Nephron progenitor cell (in vitro differentiated cells): ENCODE measurements at regions not wholly inside any gene's neighbourhood (a gene's known extent, or its start where the extent isn't known, plus 50 kb on each side); places are given as distances from the start of the nearest gene placed in this dataset.

ENCODE experiments used
- DNase-seq: peaks from one replicate; pipeline ENCODE4 v3.0.0; 2021
- H3K27ac Mint-ChIP-seq: 2 replicates; pipeline ENCODE4 v1.8.0; 2021; ENCODE audit warnings: mild to moderate bottlenecking, moderate library complexity, mixed read lengths
- H3K27me3 Mint-ChIP-seq: 2 replicates; pipeline ENCODE4 v1.8.0; 2021; ENCODE audit warnings: mild to moderate bottlenecking, low read depth, mixed read lengths; ENCODE audit not compliant: poor library complexity
- H3K36me3 Mint-ChIP-seq: 2 replicates; pipeline ENCODE4 v1.8.0; 2021; ENCODE audit warnings: low read depth, mixed read lengths
- H3K4me1 Mint-ChIP-seq: 2 replicates; pipeline ENCODE4 v1.8.0; 2021; ENCODE audit warnings: mixed read lengths
- H3K4me3 Mint-ChIP-seq: 2 replicates; pipeline ENCODE4 v1.8.0; 2021; ENCODE audit warnings: mild to moderate bottlenecking, moderate library complexity, mixed read lengths
- H3K9me3 Mint-ChIP-seq: 2 replicates; pipeline ENCODE4 v1.8.0; 2021; ENCODE audit warnings: mild to moderate bottlenecking, moderate library complexity, mixed read lengths
- TF ChIP-seq, protein P1 (sequence below): fragments of 200-600 bp; sonication (generic); IDR thresholded peaks from 2 replicates; pipeline ENCODE4 v1.5.0; 2021; ENCODE audit warnings: antibody characterized with exemption

GRCh38 chr16:59484833-59485516, 750.9 kb upstream of the GOT2 start:
- Mint-ChIP-seq H3K36me3 (no peaks in the 10 kb centered on the region), H3K9me3 (no peaks in the 10 kb centered on the region), H3K4me3 (no peak overlapping the region), H3K27ac (no peak overlapping the region), H3K27me3 (no peaks in the 10 kb centered on the region), H3K4me1 (peaks cover 5% of the 10 kb centered on the region)
- DNase-seq: no peak
- TF ChIP-seq, protein P1, sequence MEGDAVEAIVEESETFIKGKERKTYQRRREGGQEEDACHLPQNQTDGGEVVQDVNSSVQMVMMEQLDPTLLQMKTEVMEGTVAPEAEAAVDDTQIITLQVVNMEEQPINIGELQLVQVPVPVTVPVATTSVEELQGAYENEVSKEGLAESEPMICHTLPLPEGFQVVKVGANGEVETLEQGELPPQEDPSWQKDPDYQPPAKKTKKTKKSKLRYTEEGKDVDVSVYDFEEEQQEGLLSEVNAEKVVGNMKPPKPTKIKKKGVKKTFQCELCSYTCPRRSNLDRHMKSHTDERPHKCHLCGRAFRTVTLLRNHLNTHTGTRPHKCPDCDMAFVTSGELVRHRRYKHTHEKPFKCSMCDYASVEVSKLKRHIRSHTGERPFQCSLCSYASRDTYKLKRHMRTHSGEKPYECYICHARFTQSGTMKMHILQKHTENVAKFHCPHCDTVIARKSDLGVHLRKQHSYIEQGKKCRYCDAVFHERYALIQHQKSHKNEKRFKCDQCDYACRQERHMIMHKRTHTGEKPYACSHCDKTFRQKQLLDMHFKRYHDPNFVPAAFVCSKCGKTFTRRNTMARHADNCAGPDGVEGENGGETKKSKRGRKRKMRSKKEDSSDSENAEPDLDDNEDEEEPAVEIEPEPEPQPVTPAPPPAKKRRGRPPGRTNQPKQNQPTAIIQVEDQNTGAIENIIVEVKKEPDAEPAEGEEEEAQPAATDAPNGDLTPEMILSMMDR: no peak

- Mint-ChIP-seq H3K4me1 (no peaks in the 10 kb centered on the region), H3K27ac (no peak overlapping the region), H3K9me3 (no peaks in the 10 kb centered on the region), H3K27me3 (no peaks in the 10 kb centered on the region), H3K4me3 (no peak overlapping the region), H3K36me3 (no peaks in the 10 kb centered on the region)
- TF ChIP-seq, protein P1: no peak
- no peak for DNase-seq
Observed at GRCh38 chr16:59478838-59479237, 744.7 kb upstream of the GOT2 start.

DNA sequence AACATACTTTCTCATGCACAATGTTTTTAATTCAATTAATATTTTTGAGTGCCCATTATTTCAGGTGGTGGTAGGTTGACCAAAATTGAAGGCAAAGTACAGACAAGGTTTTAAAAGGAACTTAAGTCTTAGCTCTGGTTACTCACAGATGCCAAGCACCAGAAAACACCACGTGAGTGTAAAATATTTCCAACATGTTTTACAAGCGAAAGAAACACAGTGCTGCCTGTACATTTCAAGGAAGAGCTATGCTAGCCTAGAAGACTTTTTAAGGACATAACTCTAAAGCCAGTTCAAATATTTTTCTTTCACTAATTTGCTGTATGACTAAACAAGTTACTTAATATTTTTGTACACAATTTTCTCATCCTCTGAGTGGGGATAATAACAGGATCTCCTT, 736.4 kb upstream of the GOT2 start:
- H3K36me3 Mint-ChIP-seq: no peaks in the 10 kb centered on the region
- H3K9me3 Mint-ChIP-seq: no peaks in the 10 kb centered on the region
- TF ChIP-seq, protein P1: no peak
- no peaks in the 10 kb centered on the region for H3K27me3 Mint-ChIP-seq
- no peak for DNase-seq
- H3K27ac Mint-ChIP-seq: no peak overlapping the region
- no peak overlapping the region for H3K4me3 Mint-ChIP-seq
- no peaks in the 10 kb centered on the region for H3K4me1 Mint-ChIP-seq

DNA sequence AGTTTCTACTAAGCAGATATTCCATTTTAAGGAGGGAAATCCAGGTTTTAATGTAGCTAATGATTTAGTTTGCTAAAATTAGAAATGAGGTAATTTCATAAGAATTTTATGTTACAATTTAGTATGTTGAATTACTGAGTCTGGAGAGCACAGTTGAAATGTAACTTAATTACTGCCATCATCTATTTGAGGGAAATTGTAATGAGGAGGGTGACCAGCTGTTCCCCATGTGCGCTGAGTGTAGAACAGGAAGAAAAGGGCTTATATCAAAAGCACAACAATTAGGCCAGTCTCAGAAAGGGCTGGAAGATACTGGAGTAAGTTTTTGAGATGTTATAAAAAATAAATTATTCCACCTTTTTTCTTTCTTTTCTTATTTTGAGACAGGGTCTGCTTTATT, 735.1 kb upstream of the GOT2 start:
- TF ChIP-seq, protein P1: no peak
- H3K4me1 Mint-ChIP-seq: no peaks in the 10 kb centered on the region
- no peaks in the 10 kb centered on the region for H3K27me3 Mint-ChIP-seq
- H3K36me3 Mint-ChIP-seq: no peaks in the 10 kb centered on the region
- DNase-seq: no peak
- H3K9me3 Mint-ChIP-seq: no peaks in the 10 kb centered on the region
- H3K4me3 Mint-ChIP-seq: no peak overlapping the region
- no peak overlapping the region for H3K27ac Mint-ChIP-seq

- H3K4me1 Mint-ChIP-seq: no peaks in the 10 kb centered on the region
- H3K4me3 Mint-ChIP-seq: no peak overlapping the region
- TF ChIP-seq, protein P1: no peak
- H3K9me3 Mint-ChIP-seq: no peaks in the 10 kb centered on the region
- DNase-seq: no peak
- H3K27me3 Mint-ChIP-seq: no peaks in the 10 kb centered on the region
- no peaks in the 10 kb centered on the region for H3K36me3 Mint-ChIP-seq
- no peak overlapping the region for H3K27ac Mint-ChIP-seq
Observed at GRCh38 chr16:59463776-59464175, 729.7 kb upstream of the GOT2 start.

DNA sequence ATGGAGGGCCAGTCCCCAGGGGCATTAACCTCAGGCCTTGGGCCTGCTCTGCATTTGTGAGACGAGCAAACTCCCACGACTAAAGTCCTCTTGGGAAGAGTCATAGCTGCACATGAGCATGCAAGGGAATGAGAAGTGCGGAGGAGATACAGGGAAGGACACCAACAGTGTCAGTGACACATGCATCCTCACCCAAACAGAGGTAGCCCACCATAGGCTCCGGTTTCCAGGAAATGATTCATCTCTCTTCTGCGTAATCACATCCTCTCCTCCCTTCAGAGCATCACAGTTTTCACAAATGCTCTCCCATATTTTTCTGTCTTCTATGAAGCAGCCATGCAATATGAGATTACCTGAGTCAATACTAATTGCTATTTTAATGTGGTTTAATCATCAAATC, 725.7 kb upstream of the GOT2 start:
- no peaks in the 10 kb centered on the region for H3K27me3 Mint-ChIP-seq
- H3K36me3 Mint-ChIP-seq: no peaks in the 10 kb centered on the region
- no peaks in the 10 kb centered on the region for H3K4me1 Mint-ChIP-seq
- TF ChIP-seq, protein P1: no peak
- no peak overlapping the region for H3K4me3 Mint-ChIP-seq
- no peak overlapping the region for H3K27ac Mint-ChIP-seq
- no peak for DNase-seq
- H3K9me3 Mint-ChIP-seq: no peaks in the 10 kb centered on the region
